Loucy (cell line): ENCODE measurements at regions not wholly inside any gene's neighbourhood (a gene's known extent, or its start where the extent isn't known, plus 50 kb on each side); places are given as distances from the start of the nearest gene placed in this dataset.

Experiments used
- CTCF ChIP-seq: fragments of 200-600 bp; sonication (generic); conservative IDR thresholded peaks from 2 replicates; pipeline ENCODE4 v1.5.1; 2014; ENCODE audit warnings: mild to moderate bottlenecking, antibody characterized with exemption, low read length
- EZH2phosphoT487 ChIP-seq: fragments of 200-600 bp; IDR thresholded peaks from 2 replicates; pipeline ENCODE4 v1.6.1; 2018; ENCODE audit warnings: antibody characterized with exemption, mild to moderate bottlenecking, moderate library complexity, borderline replicate concordance

DNA sequence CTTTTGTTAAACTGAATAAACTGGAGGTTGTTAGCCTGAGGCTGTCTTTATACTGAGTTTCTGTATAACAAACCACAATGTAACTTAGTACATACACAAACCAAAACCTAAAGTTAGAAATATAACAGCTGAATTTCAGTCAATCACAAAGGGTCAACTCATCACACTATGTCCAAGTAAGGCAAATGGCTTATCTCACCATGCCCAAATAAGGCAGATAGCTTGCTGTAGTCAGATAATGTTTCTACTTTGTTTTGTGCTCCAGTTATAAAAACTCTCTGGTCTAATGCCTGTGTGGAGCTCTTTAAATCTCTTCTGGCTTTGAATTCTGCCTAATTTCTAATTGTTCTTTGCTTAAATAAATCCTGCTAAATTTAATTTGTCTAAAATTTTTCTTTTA is 1323.4 kb upstream of the ATXN8OS start:
- TF ChIP-seq CTCF (no peak), EZH2phosphoT487 (no peak)
